ENCODE measurements at regions not wholly inside any gene's neighbourhood (a gene's known extent, or its start where the extent isn't known, plus 50 kb on each side); places are given as distances from the start of the nearest gene placed in this dataset.
A peak's percentile ranks its signal among the peaks of the same experiment; 100 is the strongest.

DNA sequence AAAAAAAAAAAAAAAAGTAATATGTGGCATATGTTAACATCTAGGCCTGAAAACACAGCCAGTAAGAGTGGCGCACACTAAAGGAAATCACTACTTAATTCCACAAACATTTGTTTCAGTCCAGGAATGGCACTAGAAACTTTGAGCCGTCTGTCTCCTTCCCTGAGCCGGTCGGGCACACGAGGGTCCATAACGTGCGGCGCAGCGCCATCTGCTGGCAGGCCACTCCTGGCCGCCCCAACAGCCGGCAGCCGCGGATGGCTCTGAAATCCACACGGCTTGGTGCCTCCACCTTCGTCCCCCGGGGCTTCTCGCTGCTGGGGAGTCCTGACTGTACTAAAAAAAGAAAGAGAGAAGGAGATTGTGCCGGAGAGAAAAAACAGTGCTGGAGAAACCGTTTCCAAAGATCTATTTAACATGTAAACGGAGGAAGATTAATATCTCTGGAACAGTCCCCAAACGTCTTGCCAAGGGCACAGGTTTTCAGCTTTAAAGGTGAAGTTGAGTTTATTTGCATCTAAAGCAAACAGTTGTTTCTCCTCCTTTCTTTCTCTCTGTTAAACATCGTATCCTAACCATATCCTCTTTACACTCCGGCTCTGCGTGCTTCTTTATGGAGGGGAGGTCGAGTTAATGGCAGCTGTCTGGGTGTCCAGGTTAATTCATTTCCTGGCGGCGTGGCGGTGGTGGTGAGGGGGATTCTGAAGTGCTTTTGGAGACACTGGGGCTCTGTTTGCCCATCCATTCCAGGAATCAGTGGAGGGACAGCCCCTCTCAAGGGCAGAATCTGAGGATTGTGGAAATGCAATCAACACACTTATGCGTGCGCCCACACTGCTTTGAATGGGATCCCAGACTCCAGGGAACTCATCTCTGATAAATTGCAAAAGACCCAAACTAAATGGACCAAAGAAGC lies 611.3 kb upstream of the SALL1 start (continued):
- TF ChIP-seq, protein P1, sequence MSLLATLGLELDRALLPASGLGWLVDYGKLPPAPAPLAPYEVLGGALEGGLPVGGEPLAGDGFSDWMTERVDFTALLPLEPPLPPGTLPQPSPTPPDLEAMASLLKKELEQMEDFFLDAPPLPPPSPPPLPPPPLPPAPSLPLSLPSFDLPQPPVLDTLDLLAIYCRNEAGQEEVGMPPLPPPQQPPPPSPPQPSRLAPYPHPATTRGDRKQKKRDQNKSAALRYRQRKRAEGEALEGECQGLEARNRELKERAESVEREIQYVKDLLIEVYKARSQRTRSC (CRISPR knock-in tag; IDR thresholded peaks at IDR 0.05; ENCODE audit: low read depth) = no peak
- TF ChIP-seq, protein P2, sequence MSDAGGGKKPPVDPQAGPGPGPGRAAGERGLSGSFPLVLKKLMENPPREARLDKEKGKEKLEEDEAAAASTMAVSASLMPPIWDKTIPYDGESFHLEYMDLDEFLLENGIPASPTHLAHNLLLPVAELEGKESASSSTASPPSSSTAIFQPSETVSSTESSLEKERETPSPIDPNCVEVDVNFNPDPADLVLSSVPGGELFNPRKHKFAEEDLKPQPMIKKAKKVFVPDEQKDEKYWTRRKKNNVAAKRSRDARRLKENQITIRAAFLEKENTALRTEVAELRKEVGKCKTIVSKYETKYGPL (CRISPR knock-in tag; IDR thresholded peaks at IDR 0.05) = 0 out of 2 replicates have a peak, but pooled peaks have one; percentile 25
- TF ChIP-seq DNMT1 (CRISPR knock-in tag; IDR thresholded peaks at IDR 0.05) (no peak), ZFX (CRISPR knock-in tag; IDR thresholded peaks at IDR 0.05; ENCODE audit: low read depth) (no peak), YY1 (IDR thresholded peaks at IDR 0.05; ENCODE audit: insufficient read depth, insufficient replicate concordance, low read depth, low read length) (peak; percentile 54), REPIN1 (CRISPR knock-in tag; IDR thresholded peaks at IDR 0.05; ENCODE audit: borderline replicate concordance, low read depth) (peak; percentile 59; the same call in 1 of the 2 replicates), ZNF552 (CRISPR knock-in tag; IDR thresholded peaks at IDR 0.05; ENCODE audit: borderline replicate concordance) (no peak), CBX1 (IDR thresholded peaks at IDR 0.05; ENCODE audit: low read depth) (no peak), ZNF224 (CRISPR knock-in tag; IDR thresholded peaks at IDR 0.05) (no peak), ZNF543 (CRISPR knock-in tag; IDR thresholded peaks at IDR 0.05) (no peak)
- TF ChIP-seq, protein P3, sequence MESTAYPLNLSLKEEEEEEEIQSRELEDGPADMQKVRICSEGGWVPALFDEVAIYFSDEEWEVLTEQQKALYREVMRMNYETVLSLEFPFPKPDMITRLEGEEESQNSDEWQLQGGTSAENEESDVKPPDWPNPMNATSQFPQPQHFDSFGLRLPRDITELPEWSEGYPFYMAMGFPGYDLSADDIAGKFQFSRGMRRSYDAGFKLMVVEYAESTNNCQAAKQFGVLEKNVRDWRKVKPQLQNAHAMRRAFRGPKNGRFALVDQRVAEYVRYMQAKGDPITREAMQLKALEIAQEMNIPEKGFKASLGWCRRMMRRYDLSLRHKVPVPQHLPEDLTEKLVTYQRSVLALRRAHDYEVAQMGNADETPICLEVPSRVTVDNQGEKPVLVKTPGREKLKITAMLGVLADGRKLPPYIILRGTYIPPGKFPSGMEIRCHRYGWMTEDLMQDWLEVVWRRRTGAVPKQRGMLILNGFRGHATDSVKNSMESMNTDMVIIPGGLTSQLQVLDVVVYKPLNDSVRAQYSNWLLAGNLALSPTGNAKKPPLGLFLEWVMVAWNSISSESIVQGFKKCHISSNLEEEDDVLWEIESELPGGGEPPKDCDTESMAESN (CRISPR knock-in tag; conservative IDR thresholded peaks at IDR 0.05) = no peak
- TF ChIP-seq, protein P4, sequence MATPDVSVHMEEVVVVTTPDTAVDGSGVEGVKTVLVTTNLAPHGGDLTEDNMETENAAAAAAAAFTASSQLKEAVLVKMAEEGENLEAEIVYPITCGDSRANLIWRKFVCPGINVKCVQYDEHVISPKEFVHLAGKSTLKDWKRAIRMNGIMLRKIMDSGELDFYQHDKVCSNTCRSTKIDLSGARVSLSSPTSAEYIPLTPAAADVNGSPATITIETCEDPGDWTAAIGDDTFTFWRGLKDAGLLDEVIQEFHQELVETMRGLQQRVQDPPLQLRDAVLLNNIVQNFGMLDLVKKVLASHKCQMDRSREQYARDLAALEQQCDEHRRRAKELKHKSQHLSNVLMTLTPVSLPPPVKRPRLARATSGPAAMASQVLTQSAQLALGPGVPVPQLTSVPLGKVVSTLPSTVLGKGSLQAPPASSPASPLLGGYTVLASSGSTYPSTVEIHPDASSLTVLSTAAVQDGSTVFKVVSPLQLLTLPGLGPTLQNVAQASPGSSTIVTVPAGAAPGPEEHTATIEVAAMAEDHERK (CRISPR knock-in tag; IDR thresholded peaks at IDR 0.05; ENCODE audit: low read depth) = no peak
- TF ChIP-seq, protein P5, sequence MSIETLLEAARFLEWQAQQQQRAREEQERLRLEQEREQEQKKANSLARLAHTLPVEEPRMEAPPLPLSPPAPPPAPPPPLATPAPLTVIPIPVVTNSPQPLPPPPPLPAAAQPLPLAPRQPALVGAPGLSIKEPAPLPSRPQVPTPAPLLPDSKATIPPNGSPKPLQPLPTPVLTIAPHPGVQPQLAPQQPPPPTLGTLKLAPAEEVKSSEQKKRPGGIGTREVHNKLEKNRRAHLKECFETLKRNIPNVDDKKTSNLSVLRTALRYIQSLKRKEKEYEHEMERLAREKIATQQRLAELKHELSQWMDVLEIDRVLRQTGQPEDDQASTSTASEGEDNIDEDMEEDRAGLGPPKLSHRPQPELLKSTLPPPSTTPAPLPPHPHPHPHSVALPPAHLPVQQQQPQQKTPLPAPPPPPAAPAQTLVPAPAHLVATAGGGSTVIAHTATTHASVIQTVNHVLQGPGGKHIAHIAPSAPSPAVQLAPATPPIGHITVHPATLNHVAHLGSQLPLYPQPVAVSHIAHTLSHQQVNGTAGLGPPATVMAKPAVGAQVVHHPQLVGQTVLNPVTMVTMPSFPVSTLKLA (IDR thresholded peaks at IDR 0.05) = no peak
- TF ChIP-seq, protein P6, sequence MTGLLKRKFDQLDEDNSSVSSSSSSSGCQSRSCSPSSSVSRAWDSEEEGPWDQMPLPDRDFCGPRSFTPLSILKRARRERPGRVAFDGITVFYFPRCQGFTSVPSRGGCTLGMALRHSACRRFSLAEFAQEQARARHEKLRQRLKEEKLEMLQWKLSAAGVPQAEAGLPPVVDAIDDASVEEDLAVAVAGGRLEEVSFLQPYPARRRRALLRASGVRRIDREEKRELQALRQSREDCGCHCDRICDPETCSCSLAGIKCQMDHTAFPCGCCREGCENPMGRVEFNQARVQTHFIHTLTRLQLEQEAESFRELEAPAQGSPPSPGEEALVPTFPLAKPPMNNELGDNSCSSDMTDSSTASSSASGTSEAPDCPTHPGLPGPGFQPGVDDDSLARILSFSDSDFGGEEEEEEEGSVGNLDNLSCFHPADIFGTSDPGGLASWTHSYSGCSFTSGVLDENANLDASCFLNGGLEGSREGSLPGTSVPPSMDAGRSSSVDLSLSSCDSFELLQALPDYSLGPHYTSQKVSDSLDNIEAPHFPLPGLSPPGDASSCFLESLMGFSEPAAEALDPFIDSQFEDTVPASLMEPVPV (CRISPR knock-in tag; IDR thresholded peaks at IDR 0.05) = no peak
